ENCODE measurements at regions not wholly inside any gene's neighbourhood (a gene's known extent, or its start where the extent isn't known, plus 50 kb on each side); places are given as distances from the start of the nearest gene placed in this dataset.

GRCh38 chr18:61734396-61734795 lies 158.4 kb downstream of the RNF152 start:
- no peak overlapping the region for H2AFZ ChIP-seq (ENCODE audit: low read length)
- DNase-seq (ENCODE audit: insufficient read length, low spot score, missing footprints): no peak
- TF ChIP-seq CTCF (IDR thresholded peaks at IDR 0.05; ENCODE audit: extremely low read depth, low read depth, low read length): no peak
- H3K4me3 ChIP-seq (ENCODE audit: insufficient read depth, low read length): no peak overlapping the region
- H3K4me1 ChIP-seq (ENCODE audit: insufficient read depth, low read length): peaks cover 40% of the 10 kb centered on the region
- H3K4me2 ChIP-seq (ENCODE audit: insufficient read depth, low read length): no peak overlapping the region
- no peaks in the 10 kb centered on the region for H3K9me3 ChIP-seq (ENCODE audit: low read depth, low read length)
- H3K27ac ChIP-seq (ENCODE audit: low read depth, low read length): peak overlapping the region; percentile 86
- H3K36me3 ChIP-seq (ENCODE audit: insufficient read depth, low read length): no peaks in the 10 kb centered on the region
- H3K79me2 ChIP-seq (ENCODE audit: insufficient read depth, low read length): no peaks in the 10 kb centered on the region
- no peaks in the 10 kb centered on the region for H3K27me3 ChIP-seq (ENCODE audit: insufficient read depth, low read length)
- H4K20me1 ChIP-seq (ENCODE audit: insufficient read depth, low read length): no peaks in the 10 kb centered on the region

- Histone ChIP-seq H3K27me3 (ENCODE audit: insufficient read depth, low read length) (no peaks in the 10 kb centered on the region), H3K4me3 (ENCODE audit: insufficient read depth, low read length) (no peak overlapping the region), H3K79me2 (ENCODE audit: insufficient read depth, low read length) (no peaks in the 10 kb centered on the region), H4K20me1 (ENCODE audit: insufficient read depth, low read length) (no peaks in the 10 kb centered on the region), H3K4me1 (ENCODE audit: insufficient read depth, low read length) (peaks cover 30% of the 10 kb centered on the region), H3K27ac (ENCODE audit: low read depth, low read length) (peak overlapping the region; percentile 49), H2AFZ (ENCODE audit: low read length) (no peak overlapping the region), H3K9me3 (ENCODE audit: low read depth, low read length) (no peaks in the 10 kb centered on the region), H3K36me3 (ENCODE audit: insufficient read depth, low read length) (no peaks in the 10 kb centered on the region), H3K4me2 (ENCODE audit: insufficient read depth, low read length) (peak overlapping the region; percentile 79)
- TF ChIP-seq CTCF (IDR thresholded peaks at IDR 0.05; ENCODE audit: extremely low read depth, low read depth, low read length): no peak
- DNase-seq (ENCODE audit: insufficient read length, low spot score, missing footprints): no peak
Observed at GRCh38 chr18:61732854-61733253, 160.0 kb downstream of the RNF152 start.

GRCh38 chr18:61731693-61732376 lies 161.0 kb downstream of the RNF152 start:
- Histone ChIP-seq H3K4me3 (ENCODE audit: insufficient read depth, low read length) (no peak overlapping the region), H3K9me3 (ENCODE audit: low read depth, low read length) (no peaks in the 10 kb centered on the region), H3K4me1 (ENCODE audit: insufficient read depth, low read length) (peaks cover 38% of the 10 kb centered on the region), H3K79me2 (ENCODE audit: insufficient read depth, low read length) (no peaks in the 10 kb centered on the region), H3K27ac (ENCODE audit: low read depth, low read length) (peak overlapping the region; percentile 49), H3K4me2 (ENCODE audit: insufficient read depth, low read length) (no peak overlapping the region), H3K27me3 (ENCODE audit: insufficient read depth, low read length) (no peaks in the 10 kb centered on the region), H2AFZ (ENCODE audit: low read length) (peak overlapping the region; percentile 37), H3K36me3 (ENCODE audit: insufficient read depth, low read length) (no peaks in the 10 kb centered on the region), H4K20me1 (ENCODE audit: insufficient read depth, low read length) (no peaks in the 10 kb centered on the region)
- DNase-seq (ENCODE audit: insufficient read length, low spot score, missing footprints): no peak
- TF ChIP-seq CTCF (IDR thresholded peaks at IDR 0.05; ENCODE audit: extremely low read depth, low read depth, low read length): no peak

GRCh38 chr18:61731178-61731577 lies 161.6 kb downstream of the RNF152 start:
- DNase-seq (ENCODE audit: insufficient read length, low spot score, missing footprints): no peak
- Histone ChIP-seq H3K36me3 (ENCODE audit: insufficient read depth, low read length) (no peaks in the 10 kb centered on the region), H3K79me2 (ENCODE audit: insufficient read depth, low read length) (no peaks in the 10 kb centered on the region), H4K20me1 (ENCODE audit: insufficient read depth, low read length) (no peaks in the 10 kb centered on the region), H3K27ac (ENCODE audit: low read depth, low read length) (peak overlapping the region; percentile 49), H3K27me3 (ENCODE audit: insufficient read depth, low read length) (no peaks in the 10 kb centered on the region), H3K4me1 (ENCODE audit: insufficient read depth, low read length) (peaks cover 39% of the 10 kb centered on the region), H3K4me2 (ENCODE audit: insufficient read depth, low read length) (no peak overlapping the region), H2AFZ (ENCODE audit: low read length) (no peak overlapping the region), H3K4me3 (ENCODE audit: insufficient read depth, low read length) (no peak overlapping the region), H3K9me3 (ENCODE audit: low read depth, low read length) (no peaks in the 10 kb centered on the region)
- no peak for TF ChIP-seq CTCF (IDR thresholded peaks at IDR 0.05; ENCODE audit: extremely low read depth, low read depth, low read length)
